NCI-H146 (cell line): ENCODE measurements at regions not wholly inside any gene's neighbourhood (a gene's known extent, or its start where the extent isn't known, plus 50 kb on each side); places are given as distances from the start of the nearest gene placed in this dataset.

ENCODE experiments used
- DNase-seq: peaks from one replicate; lab custom pipeline; 2025; lab: John Stamatoyannopoulos, UW

DNA sequence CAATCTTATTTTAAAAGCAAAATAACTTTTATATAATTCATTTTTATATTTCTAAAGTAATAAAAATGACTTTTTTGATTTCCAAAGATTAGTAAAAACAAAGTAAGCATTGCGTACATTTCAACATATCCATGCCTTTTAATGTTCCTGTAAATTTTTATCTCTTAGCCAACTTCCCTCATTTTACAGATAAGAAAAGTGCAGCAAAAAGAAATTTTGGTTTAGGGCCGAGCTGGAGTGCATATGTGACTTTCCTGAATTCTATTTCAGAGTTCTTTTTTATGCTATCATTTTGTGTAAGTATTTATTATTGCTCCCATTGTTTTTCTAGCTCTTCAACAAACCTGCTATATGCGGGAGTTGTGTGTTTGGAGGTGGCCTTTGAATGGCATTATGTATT is 195.3 kb downstream of the NHLRC3 start:
- DNase-seq: no peak

DNA sequence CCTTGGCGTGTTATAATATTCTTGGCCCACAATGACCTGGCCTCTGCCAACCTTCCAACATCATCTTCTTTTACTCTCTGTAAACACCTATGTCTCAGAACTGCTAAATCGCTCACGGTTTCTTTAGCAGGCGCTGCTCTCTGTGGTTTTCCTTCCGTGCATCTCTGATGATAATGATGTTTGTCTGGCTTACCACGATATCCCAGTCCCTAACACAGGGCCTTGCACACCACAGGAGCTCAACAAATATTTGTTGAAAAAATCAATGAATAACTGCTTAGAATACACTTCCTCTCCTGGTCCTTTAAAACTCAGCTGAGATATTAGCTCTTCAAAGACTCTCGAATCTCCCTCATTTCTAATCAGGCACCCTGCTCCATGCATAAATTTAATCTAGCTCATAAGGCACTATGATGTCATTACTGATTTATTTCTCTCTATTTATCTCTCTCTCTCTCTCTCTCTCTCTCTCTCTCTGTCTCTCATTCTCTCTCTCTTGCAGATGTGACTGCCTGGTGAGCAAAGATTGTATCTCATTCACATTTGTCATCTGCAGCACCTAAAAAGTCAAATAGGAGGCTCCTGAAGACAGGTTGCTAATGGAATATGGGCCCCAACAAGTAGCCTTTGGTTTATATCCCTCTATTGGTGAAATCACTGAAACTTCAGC is 206.4 kb downstream of the NHLRC3 start:
- DNase-seq: peak; percentile 92

DNA sequence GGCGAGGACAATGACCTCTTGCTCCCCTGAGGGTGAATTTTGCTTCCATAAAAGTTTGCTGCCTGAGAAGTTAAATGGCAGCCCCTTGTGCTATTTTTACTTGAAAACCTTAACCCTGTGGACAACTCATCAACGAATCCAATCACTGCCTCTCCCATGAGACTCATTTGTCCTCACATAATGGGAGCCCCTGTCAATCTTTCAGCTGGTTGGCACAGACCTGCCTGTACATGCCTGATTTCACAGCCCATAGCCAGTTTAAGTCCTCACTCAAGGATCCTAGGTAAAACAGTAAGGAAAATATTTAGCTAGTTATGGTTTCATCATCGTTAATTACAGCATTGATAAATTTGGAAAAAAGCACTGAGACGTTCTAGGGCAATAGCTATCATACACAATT is 207.4 kb downstream of the NHLRC3 start:
- peak; percentile 66 for DNase-seq

DNA sequence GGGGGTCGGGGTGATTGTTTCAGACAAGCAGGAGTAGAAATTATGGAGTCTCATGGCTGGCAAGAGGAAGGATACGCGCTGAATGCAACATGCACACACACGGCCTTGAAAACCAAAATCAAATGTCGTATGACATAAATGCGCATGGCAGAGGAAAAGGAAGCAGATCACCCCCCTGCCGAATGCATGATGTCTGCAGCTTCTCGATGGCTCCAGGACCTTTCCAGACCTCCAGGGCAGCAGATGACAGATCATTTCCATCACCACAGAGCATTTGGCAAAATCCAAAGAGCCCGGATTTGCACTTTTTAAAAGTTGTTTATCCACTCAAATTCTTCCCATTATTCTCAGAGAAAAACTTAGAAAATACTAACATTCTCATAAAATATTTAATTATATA is 211.7 kb downstream of the NHLRC3 start:
- no peak for DNase-seq

DNA sequence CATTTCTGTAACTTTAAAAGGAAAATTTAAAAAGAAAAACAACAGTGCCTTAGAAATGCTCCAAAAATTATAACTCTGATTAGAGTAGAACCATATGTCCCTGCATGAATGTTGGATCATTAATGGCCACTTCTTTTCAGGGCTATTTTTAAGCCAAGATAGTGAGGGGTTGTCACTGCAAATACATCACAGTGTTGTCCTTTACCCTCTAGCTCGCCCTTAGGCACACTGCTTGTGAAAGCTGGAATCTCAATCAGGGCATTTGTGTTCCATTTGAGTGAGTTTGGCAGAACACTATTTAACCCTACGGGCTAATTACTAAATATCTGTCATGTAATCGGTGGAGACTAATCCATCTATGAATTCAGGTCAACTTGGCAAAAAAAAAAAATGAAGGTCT is 212.2 kb downstream of the NHLRC3 start:
- no peak for DNase-seq

DNA sequence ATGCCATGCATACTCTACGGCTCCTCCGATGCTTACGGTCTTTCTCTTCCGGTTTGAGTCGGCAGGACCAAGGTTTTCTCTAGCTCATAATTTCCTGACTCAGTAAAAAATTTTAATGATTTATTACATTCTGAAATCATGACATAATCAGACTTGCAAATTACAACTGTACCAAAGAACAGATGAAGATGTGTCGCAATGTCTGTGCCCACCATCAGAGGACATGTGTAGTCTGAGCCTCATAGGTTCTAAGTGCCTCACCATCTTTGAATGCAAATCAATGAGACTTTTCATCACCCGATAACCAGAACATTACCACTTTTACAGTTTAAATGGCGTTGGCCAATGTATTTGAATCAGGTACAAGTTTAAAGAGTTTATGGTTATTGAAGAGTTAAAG is 213.1 kb downstream of the NHLRC3 start:
- no peak for DNase-seq

DNA sequence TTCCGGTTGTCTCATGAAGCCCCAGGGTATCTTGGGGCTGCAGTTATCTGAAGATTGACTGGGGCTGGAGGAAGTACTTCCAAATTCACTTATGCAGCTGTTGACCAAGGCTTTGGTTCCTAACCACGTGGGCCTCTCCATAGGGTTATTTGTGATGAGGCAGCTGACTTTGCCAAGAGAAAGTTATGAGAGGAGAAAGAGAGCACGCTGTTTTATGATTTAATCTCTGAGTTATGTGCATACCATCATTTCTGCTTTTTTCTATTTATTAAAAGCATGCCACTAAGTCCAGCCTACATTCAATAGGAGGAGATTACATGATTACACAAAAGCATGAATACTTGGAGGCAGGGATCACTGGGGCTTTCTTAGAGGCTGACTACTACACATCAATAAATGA is 215.5 kb downstream of the NHLRC3 start:
- DNase-seq: no peak

DNA sequence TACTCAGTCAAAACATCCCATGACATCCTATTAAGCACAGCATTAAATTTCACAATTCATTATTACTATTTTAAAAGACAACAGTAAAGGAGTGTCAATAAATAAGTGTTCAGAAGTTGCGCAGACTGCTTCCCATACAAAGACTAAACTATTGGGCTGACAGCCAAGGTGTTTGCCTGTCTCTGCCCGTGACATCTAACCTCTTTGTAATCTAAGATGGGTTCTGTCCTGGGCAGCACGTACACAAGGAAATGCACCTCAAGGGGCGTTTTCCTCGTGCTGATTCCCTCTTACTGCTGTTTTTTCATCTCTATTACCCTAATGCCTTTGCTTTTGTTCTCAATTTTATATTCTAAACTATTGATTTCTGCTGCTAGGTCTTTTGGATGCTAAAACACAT is 216.3 kb downstream of the NHLRC3 start:
- DNase-seq: no peak

DNA sequence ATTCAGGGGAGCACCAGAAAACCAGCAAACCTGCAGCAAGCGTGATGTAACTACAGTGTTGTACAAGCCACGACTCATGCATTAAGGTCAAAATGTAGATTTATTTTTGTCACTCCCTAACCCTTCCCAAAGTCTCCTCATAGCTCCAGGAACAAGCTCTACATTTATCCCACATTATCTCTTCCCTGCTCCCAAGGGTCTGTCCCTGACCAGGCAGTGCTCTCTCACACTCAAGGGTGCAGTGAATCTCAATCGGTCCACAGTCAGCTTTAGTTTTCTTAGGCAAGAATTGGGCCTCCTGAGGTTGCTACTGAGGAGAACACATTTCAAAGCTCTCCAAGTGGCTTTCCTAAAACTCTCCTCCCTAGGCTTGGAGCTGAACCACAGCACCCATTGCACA is 219.4 kb downstream of the NHLRC3 start:
- DNase-seq: no peak

DNA sequence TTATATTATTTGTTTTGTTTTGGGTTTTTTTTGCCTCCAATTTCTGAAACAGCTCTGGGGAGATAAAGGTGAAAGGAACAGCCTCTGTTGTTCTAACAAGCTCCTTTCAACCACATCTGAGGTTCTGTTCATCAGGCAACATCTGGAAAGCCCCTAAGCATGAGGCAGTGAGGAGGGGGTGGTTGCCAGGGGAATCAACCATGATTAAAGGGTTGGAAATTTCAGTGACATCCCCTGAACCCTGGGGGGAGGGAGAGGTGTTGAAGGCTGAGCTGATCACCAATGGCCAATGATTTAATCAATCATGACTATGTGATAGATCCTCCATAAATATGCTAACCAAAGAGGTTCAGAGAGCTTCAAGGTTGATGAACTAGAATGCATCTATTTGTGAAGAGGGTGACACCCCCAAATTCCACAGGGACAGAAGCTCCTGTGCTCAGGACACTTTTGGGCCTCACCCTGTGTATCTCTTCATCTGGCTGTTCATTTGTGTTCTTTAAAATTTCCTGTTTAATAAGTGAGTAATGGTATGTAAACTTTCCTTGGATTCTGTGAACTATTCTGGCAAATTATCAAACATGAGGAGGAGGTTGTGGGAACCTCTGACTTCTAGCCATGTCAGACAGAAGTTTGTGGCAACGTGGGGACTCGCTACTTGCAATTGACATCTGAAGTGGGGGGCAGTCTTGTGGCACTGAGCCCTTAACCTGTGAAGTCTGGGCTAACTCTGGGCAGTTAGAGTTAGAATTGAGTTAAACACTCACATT is 221.3 kb downstream of the NHLRC3 start:
- no peak for DNase-seq

DNA sequence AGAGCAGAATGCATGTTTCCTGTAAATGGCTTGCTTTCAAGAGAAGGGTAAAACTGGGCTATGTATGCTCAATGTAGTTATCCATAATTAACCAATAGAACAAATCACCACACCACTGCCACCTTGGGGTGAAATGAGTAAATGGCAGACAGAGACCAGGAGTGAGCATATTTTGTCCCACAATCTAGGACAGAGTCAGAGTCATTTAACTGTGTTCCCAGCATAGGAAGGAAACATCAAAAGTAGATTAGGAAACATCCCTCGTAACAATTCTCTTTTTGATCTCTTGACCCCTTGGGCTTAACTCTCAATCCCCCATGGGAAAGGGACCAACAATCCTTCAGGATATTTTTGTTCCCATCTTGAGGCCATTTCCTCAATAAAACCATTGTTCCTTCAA is 224.8 kb downstream of the NHLRC3 start:
- peak; percentile 70 for DNase-seq

DNA sequence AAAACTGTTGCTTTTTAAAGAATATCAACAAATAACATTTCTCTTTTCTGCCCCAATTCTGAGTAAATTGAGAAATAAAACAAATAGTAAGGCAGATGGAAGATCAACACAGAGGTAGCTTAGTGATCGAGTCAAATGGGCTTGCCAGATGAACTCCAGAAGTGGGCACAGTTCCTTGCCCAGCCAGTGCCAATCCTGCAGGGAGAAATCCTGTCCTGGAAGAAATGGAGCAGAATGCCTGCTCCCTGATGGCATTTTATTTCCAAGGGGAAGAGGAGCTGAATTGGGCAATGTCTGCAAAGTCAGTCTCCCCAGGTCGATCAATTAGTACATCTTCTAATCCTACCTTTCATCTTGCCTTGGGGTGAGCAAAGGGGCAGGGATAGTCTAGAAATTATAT is 225.3 kb downstream of the NHLRC3 start:
- DNase-seq: no peak

DNA sequence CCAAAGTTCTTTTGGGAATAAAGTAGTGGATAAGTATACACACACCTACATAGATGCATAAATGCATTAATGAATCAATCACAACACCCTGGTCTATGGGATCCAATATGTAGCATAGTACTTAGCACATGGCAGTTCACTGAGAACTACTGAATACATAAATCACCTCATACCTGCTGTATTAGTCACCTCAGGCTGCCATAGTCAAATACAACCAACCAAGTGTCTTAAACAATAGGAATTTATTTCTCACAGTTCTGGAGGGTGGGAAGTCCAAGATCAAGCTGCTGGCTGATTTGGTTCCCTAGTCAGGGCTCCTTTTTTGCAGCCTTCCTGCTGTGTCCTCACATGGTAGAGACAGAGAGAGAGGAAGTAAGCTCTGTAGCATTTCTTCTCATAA is 228.2 kb downstream of the NHLRC3 start:
- no peak for DNase-seq

DNA sequence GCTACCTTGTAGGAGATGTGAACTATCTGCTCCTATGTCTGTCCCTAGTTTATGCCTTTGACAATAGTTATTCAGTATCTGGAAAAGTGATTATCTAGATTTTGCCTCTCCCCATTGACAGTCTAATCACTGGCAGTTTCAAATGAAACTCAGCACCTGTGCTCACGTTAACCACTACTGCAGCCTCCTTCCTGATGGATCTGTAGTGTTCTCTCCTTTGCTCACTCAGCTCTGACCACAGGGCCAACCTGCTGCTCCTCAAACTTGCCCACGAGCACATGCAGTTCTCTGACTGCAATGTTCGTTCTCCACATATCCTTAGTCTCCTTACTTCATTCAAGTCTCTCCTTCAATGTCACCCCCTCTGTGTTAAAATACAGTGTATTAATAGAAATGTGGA is 230.1 kb downstream of the NHLRC3 start:
- DNase-seq: no peak

DNA sequence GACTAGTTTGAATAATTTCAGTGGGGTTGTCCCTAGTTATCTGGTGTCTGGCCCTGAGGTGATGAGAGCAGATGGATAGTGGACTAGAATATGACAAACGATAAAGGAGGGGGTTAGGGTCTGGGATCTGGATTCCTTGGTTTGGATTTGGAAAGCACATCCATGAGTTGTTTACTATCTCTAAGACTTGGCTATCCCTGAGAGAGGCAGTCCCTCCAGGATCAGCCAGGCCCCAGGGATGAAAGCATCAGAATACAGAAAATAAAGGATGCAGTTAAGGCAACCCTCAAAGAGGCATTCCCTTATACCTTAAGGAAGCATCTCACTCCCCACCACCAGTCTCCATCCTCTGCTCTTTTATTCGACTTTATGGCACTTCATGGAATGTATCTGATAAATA is 230.7 kb downstream of the NHLRC3 start:
- no peak for DNase-seq

DNA sequence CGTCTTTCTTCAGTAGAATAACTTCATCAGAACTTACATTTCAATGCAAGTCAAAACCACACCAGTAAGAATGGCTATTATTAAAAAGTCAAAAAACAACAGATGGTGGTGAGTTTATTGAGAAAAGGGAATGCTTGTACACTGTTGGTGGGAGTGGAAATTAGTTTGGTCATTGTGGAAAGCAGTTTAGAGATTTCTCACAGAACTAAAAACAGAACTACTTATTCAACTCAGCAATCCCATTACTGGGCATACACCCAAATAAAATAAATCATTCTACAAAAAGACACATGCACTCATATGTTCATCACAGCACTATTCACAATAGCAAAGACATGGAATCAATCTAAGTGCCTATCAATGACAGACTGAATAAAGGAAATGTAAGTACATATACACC is 231.2 kb downstream of the NHLRC3 start:
- no peak for DNase-seq

DNA sequence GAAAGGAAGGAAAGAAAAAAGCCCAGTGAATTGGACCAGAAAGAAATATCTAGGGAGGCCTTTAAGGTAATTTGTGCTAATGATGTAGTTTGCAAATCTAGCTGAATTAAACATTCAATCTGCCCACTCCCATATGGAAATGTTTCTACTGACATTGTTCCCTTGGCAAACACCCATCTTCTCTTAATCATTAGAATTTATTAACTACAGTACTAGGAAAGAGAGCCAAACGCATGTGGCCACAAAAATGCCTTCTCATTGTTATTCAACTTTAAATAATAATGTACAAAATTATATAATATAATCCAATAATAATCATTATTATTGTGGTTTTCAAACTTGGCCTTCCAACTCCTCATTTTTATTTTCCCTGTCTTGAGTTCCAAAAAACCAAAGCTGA is 234.7 kb downstream of the NHLRC3 start:
- no peak for DNase-seq

DNA sequence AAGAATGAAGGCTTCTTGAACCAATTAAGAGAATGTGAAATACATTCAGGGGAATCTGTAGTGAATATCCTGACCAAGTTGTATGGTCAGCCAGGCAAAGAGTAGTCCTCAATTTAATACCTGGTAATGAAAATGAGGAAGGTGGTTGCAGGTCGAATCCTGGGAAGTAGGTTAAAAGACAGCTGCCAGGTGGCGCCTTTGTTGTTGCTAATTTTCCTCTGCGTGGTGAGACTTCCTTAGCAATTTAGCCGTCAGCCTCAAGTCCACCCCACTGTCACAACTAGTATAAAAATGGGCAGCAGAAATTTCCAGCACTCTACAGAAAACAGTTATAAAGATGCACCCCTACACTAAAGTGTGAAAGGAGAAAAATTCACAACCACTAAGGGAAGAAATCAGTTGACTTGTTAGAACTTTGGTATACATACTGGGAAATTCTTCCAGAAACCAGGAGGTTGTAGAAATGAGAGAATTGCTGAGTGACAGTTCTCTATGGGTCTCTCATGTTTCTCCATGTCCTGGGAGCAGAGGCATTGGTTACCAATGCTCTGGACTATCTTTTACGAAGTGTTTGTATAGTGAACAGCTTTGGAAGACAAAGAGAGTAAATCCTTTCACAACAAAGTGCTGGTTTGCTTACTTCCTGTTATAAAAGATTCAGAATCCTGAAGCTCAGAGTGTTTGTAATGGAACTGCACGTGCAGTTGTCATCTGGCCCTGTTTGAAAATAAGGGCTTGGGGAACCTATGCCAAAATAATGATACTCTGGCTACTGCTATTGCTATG is 235.9 kb downstream of the NHLRC3 start:
- DNase-seq: peak; percentile 73

DNA sequence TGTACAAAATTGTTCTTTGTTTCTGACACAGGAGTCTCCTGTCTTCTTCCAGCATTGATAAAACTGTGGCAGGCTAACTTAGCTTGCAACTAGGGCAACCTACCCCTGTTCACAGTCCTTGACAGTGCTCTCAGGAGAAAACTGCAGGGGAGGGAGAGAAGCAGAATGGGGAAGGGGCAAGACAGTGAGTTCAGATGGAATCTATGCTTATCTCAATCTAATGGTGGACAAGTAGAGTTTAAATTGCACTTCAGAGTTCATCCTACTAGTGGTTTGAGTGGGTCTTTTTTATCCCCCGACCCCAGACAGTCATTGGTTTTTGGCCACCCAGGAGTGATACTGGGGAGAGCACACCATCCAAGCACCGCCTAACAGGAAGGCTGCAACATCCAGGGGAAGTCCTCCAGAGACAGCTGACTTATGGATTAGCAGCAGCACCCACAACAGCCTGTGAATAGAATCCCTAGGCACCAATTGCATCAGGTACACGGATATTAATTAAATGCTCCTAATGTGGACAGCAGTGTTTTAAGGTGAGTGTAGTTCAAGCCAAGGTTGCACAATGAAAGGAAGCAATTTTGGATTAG is 236.6 kb downstream of the NHLRC3 start:
- peak; percentile 6 for DNase-seq

DNA sequence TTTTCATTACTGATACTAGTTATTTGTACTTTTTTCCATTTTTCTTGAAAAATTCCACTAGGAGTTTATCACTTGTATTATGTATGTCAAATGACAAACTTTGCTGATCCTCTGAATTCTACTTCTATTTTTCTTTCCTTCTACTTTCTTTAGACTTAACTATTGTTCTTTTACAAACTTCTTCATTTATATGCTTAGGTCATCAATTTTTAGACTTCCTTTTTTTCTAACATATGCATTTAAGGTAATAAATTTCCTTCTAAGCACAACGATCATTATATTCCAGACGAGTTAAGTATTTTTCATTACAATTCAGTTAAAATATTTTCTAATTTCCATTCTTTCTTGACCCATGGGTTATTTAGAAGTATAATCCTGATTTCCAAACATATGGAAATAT is 240.8 kb downstream of the NHLRC3 start:
- DNase-seq: no peak

DNA sequence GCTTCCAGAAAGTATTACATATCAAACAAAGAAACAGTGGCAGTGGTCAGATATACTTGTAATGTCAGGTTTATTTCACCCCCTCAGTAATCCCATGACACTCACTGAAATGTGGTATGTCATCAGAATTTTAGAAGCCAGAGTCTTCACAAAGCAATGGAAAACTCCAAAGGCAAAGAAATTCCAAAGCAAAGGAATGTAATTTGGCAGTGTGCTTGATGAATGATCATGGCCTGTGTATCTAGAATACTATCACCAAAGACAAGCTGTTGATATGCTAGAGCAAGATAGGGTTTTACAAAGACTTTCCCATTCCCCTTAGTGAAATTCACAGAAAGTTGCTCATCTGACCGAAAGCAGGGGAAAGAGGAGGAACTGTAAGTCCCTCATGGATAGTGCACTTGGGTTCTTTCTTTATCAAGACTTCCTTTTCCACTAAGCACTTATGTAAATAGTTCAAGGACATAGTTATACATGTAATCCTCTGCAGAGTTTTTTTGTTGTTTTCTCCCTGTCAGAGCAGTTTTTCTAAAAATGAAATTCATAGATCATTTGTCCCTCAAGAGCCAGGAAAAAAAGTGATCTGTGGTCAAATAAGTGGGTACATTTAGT is 243.4 kb downstream of the NHLRC3 start:
- DNase-seq: no peak

DNA sequence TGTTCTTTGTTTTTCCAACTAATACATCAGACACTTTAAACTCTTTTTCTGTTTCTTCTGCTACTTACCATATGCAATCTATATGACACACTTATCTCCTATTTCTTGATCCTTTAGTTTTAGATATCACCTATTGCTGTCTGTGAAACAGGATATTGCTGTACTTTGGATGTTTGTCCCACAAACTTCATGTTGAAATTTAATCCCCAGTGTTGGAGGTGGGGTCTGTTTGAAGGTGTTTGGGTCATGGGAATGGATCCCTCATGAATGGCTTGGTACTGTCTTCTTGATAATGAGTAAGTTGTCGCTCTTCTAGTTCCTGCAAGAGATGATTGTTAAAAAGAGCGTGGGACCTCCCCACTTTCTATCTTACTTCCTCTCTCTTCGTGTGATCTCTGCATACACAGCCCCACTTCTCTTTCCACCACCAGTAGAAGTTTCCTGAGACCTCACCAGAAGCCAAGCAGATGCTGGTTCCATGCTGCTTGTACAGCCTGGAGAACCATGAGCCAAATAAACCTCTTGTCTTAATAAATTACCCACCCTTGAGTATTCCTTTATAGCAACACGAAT is 244.2 kb downstream of the NHLRC3 start:
- no peak for DNase-seq
